Astrocyte of the spinal cord (primary cell): ENCODE measurements at regions not wholly inside any gene's neighbourhood (a gene's known extent, or its start where the extent isn't known, plus 50 kb on each side); places are given as distances from the start of the nearest gene placed in this dataset.

Source experiments
- DNase-seq: peaks from one replicate; pipeline ENCODE4 v3.0.0; 2011; ENCODE audit warnings: low read depth, low spot score
- H3K4me3 ChIP-seq: 2 replicates; pipeline ENCODE4 v1.5.1; 2011; ENCODE audit warnings: low read depth, mild to moderate bottlenecking, low read length, moderate library complexity
- in situ Hi-C: cut with HindIII; loops from 2 replicates; pipeline ENCODE4 v1.10.0; 2017; ENCODE audit warnings: low sequenced_read_pairs
- TF ChIP-seq, protein P1 (sequence below): IDR thresholded peaks from 2 replicates; pipeline ENCODE4 v1.5.1; 2012; ENCODE audit warnings: low read depth, mild to moderate bottlenecking, low read length, inconsistent platforms

GRCh38 chr17:82998637-82999036, 80.8 kb upstream of the METRNL start:
- H3K4me3 ChIP-seq: no peak overlapping the region
- in situ Hi-C loops: no loop called here
- no peak for DNase-seq
- TF ChIP-seq, protein P1, sequence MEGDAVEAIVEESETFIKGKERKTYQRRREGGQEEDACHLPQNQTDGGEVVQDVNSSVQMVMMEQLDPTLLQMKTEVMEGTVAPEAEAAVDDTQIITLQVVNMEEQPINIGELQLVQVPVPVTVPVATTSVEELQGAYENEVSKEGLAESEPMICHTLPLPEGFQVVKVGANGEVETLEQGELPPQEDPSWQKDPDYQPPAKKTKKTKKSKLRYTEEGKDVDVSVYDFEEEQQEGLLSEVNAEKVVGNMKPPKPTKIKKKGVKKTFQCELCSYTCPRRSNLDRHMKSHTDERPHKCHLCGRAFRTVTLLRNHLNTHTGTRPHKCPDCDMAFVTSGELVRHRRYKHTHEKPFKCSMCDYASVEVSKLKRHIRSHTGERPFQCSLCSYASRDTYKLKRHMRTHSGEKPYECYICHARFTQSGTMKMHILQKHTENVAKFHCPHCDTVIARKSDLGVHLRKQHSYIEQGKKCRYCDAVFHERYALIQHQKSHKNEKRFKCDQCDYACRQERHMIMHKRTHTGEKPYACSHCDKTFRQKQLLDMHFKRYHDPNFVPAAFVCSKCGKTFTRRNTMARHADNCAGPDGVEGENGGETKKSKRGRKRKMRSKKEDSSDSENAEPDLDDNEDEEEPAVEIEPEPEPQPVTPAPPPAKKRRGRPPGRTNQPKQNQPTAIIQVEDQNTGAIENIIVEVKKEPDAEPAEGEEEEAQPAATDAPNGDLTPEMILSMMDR: no peak

DNA sequence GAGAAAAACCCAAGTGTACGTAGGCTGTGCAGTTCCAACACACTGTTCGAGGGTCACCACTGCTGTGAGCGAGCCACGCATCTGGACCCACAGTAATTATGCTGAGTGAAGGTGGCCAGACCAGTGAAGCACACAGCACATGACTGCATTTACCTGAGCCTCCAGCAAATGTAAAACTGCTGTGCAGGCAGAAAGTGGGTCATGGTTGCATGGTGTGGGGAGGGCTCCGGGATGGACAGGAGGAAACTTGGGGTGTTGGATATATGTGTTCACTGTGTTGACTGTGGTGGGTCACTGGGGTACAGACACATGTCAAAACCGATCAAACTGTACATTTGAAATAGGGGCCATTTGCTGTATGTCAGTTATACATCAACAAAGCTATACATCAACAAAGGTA, 78.7 kb upstream of the METRNL start:
- H3K4me3 ChIP-seq: no peak overlapping the region
- in situ Hi-C loops: no loop called here
- no peak for DNase-seq
- TF ChIP-seq, protein P1: no peak

GRCh38 chr17:83002118-83002805, 77.1 kb upstream of the METRNL start:
- no peak for DNase-seq
- TF ChIP-seq, protein P1: no peak
- no peak overlapping the region for H3K4me3 ChIP-seq
- in situ Hi-C loops: no loop called here

DNA sequence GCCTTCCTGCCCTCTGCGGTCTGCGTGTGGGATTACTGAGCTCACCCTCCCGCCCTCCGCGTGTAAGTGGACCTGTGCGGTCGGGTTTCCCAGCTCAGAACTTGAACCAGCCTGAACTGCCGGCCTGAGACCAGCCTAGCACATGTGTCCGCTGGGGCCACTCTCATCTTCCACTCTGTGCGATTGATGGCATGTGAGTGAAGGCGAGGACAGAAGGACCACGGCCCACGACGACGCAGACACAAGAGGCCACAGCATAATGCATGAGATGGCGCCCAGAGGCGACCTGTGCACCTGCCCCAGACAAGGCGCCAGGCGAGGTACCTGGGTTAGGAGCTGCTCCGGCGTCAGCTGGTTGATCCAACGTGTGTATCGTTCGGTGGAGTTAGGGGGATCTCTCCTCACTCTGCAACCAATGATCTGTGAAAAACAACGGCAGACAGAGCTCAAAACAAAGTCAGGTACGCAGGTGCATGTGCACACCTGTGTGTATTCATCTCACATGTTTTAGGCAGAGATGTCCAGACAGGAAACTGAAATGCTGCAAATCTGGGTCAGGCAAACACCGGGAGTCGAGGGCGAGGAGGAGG, 74.5 kb upstream of the METRNL start:
- no peak overlapping the region for H3K4me3 ChIP-seq
- in situ Hi-C loops: no loop called here
- TF ChIP-seq, protein P1: no peak
- DNase-seq: no peak

- DNase-seq: no peak
- TF ChIP-seq, protein P1: no peak
- H3K4me3 ChIP-seq: no peak overlapping the region
- in situ Hi-C loops: no loop called here
Measured at GRCh38 chr17:83005639-83006038, 73.8 kb upstream of the METRNL start.

DNA sequence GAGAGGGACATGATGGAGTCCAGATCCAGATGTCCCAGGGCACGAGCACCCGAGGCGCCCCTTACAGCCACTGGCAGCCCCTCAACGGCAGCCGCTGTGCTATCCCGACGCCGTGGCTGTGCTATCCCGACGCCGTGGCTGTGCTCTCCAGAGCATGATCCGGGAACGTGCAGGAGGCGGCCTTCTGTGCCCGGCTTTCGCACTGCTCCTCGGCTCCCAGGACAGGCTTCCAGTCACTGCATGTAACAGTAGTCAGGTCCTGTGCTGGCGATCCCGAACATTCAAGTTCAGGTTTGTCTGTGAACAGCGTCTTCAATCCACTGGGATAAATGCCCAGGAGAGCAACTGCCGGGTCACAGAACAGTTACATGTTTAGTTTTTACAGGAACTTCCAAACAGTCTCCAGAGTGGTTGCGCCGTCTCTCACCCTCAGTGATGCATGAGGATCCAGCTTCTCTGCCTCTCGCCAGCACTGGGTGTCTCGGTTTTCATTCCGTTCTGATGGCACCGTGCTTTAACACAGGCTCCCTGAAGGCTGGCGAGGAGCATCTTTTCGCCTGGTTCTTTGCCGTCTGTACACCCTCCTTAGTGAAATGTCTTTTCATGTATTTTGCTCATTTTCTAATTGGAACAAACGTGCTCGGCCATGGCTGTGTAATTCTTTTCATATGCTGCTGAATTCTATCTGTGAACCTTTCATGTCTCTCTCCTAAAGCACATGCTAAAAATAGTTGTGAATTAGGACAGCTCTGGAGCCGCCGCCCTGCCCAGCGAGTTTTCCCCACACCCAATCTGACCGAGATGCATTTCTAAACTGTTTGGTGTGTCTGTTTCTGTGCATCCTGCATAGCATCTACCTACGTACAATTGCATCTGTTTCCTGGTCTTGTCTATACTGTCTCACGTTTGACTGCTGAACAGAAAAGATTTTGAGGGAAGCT, 72.6 kb upstream of the METRNL start:
- in situ Hi-C loops: no loop called here
- H3K4me3 ChIP-seq: no peak overlapping the region
- TF ChIP-seq, protein P1: no peak
- no peak for DNase-seq
